ENCODE measurements at regions not wholly inside any gene's neighbourhood (a gene's known extent, or its start where the extent isn't known, plus 50 kb on each side); places are given as distances from the start of the nearest gene placed in this dataset.

GRCh38 chrX:107542040-107542439 is 86.3 kb upstream of the PRPS1 start:
- Mint-ChIP-seq H3K9me3 (no peaks in the 10 kb centered on the region), H3K4me3 (no peak overlapping the region), H3K36me3 (ENCODE audit: low read depth) (no peaks in the 10 kb centered on the region), H3K27ac (no peak overlapping the region), H3K4me1 (ENCODE audit: low read depth) (no peaks in the 10 kb centered on the region), H3K27me3 (ENCODE audit: insufficient read depth) (peaks cover 8% of the 10 kb centered on the region)
- DNase-seq (ENCODE audit: low spot score): no peak
- intact Hi-C loops (cut with micrococcal nuclease): no loop called here

GRCh38 chrX:107542500-107542899 is 85.8 kb upstream of the PRPS1 start:
- intact Hi-C loops (cut with micrococcal nuclease): no loop called here
- no peak for DNase-seq (ENCODE audit: low spot score)
- Mint-ChIP-seq H3K4me1 (ENCODE audit: low read depth) (no peaks in the 10 kb centered on the region), H3K4me3 (no peak overlapping the region), H3K36me3 (ENCODE audit: low read depth) (no peaks in the 10 kb centered on the region), H3K27me3 (ENCODE audit: insufficient read depth) (peaks cover 10% of the 10 kb centered on the region), H3K27ac (no peak overlapping the region), H3K9me3 (no peaks in the 10 kb centered on the region)

DNA sequence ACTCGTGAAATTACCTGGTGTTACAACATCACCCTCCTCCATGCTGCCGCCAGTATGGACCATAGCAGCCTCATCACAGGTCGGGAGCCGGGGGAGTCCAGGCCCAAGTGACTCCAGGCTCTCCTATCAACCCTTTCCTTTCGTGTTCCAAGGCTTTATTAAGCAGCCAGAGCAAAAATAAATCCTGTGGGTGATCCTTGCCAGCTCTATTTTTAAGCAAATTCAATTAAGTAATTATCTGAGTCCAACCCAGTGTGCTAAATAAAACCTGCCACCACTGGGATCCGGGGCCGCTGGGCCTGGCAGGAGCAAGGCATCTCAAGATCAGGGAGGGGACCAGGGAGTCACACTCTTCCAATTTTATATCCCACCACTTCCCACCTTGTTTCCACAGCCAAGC is 80.7 kb upstream of the PRPS1 start:
- Mint-ChIP-seq H3K27me3 (ENCODE audit: insufficient read depth) (peaks cover 4% of the 10 kb centered on the region), H3K36me3 (ENCODE audit: low read depth) (no peaks in the 10 kb centered on the region), H3K4me3 (no peak overlapping the region), H3K27ac (no peak overlapping the region), H3K9me3 (no peaks in the 10 kb centered on the region), H3K4me1 (ENCODE audit: low read depth) (peaks cover 9% of the 10 kb centered on the region)
- intact Hi-C loops (cut with micrococcal nuclease): no loop called here
- DNase-seq (ENCODE audit: low spot score): no peak

- intact Hi-C loops (cut with micrococcal nuclease): no loop called here
- no peaks in the 10 kb centered on the region for H3K9me3 Mint-ChIP-seq
- H3K4me1 Mint-ChIP-seq (ENCODE audit: low read depth): peaks cover 9% of the 10 kb centered on the region
- DNase-seq (ENCODE audit: low spot score): no peak
- H3K4me3 Mint-ChIP-seq: no peak overlapping the region
- H3K27me3 Mint-ChIP-seq (ENCODE audit: insufficient read depth): peaks cover 4% of the 10 kb centered on the region
- no peaks in the 10 kb centered on the region for H3K36me3 Mint-ChIP-seq (ENCODE audit: low read depth)
- H3K27ac Mint-ChIP-seq: no peak overlapping the region
Measured at GRCh38 chrX:107548775-107549174, 79.5 kb upstream of the PRPS1 start.

GRCh38 chrX:107549504-107549903 is 78.8 kb upstream of the PRPS1 start:
- Mint-ChIP-seq H3K9me3 (no peaks in the 10 kb centered on the region), H3K4me3 (no peak overlapping the region), H3K27me3 (ENCODE audit: insufficient read depth) (peaks cover 3% of the 10 kb centered on the region), H3K27ac (no peak overlapping the region), H3K4me1 (ENCODE audit: low read depth) (peaks cover 9% of the 10 kb centered on the region), H3K36me3 (ENCODE audit: low read depth) (no peaks in the 10 kb centered on the region)
- no peak for DNase-seq (ENCODE audit: low spot score)
- intact Hi-C loops (cut with micrococcal nuclease): no loop called here

DNA sequence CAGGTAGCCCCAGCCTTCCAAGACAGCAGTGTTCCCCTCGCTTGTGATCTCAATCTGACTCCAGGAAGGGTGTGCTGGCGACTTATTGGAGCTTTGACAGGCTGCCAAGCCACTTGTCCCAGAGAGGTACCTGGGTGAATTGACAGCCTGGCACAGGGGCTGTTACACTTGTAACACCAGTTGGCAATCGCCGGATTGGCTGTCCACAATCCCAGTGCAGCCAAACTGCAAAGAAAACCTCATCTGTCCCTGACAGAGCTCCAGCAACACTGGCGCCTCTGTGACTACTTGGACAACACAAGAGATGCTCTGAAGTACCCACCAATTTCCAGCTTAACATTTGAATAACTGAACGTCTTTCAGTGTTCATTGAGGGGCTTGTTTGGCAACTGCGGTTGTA is 76.8 kb upstream of the PRPS1 start:
- no peak for DNase-seq (ENCODE audit: low spot score)
- H3K36me3 Mint-ChIP-seq (ENCODE audit: low read depth): no peaks in the 10 kb centered on the region
- peaks cover 9% of the 10 kb centered on the region for H3K4me1 Mint-ChIP-seq (ENCODE audit: low read depth)
- H3K27ac Mint-ChIP-seq: no peak overlapping the region
- H3K4me3 Mint-ChIP-seq: no peak overlapping the region
- H3K27me3 Mint-ChIP-seq (ENCODE audit: insufficient read depth): peaks cover 4% of the 10 kb centered on the region
- intact Hi-C loops (cut with micrococcal nuclease): no loop called here
- H3K9me3 Mint-ChIP-seq: no peaks in the 10 kb centered on the region

DNA sequence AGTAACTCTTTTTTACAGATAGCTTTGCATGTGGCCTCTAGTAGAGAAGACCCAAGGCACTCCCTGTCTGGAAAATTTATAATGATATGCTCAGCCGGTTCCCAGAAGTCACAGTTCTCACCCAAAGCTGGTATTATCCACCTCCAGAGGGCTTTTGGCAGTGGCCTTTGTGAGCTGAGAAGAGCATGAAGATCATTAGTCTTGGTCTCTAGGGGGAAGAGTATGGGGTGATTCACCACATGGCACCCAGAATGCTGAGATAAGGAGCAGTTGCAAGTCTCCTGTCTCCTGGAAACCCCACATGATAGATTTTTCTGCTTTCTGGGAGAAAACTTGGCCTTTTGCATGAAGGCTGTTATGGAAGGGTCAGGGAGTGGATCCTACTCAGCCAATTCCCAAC is 75.4 kb upstream of the PRPS1 start:
- Mint-ChIP-seq H3K27me3 (ENCODE audit: insufficient read depth) (peaks cover 2% of the 10 kb centered on the region), H3K9me3 (no peaks in the 10 kb centered on the region), H3K27ac (no peak overlapping the region)

DNA sequence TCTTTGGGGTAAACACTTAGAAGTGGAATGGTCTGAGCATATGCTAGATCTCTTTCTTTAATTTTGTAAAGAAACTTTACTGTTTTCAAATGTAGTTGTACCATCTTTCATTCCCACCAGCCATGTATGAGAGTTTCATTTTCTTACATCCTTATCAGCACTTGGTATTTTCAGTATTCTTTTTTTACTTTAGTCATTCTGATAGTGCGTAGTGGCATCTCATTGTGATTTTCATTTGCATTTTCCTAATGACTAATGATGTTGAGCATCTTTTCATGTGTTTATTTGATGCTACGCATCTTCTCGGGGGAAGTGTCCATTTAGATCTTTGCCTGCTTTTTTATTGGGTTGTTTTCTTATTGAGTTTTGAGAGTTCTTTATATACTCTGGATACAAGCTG is 71.3 kb upstream of the PRPS1 start:
- no peak for DNase-seq (ENCODE audit: low spot score)
- H3K27me3 Mint-ChIP-seq (ENCODE audit: insufficient read depth): peaks cover 5% of the 10 kb centered on the region
- H3K36me3 Mint-ChIP-seq (ENCODE audit: low read depth): no peaks in the 10 kb centered on the region
- intact Hi-C loops (cut with micrococcal nuclease): no loop called here
- H3K4me1 Mint-ChIP-seq (ENCODE audit: low read depth): no peaks in the 10 kb centered on the region
- no peaks in the 10 kb centered on the region for H3K9me3 Mint-ChIP-seq
- H3K27ac Mint-ChIP-seq: no peak overlapping the region
- H3K4me3 Mint-ChIP-seq: no peak overlapping the region

More for the DNA sequence above, 75.4 kb upstream of the PRPS1 start:
- Mint-ChIP-seq H3K4me1 (ENCODE audit: low read depth) (peaks cover 9% of the 10 kb centered on the region), H3K36me3 (ENCODE audit: low read depth) (no peaks in the 10 kb centered on the region), H3K4me3 (no peak overlapping the region)
- intact Hi-C loops (cut with micrococcal nuclease): no loop called here
- DNase-seq (ENCODE audit: low spot score): no peak

DNA sequence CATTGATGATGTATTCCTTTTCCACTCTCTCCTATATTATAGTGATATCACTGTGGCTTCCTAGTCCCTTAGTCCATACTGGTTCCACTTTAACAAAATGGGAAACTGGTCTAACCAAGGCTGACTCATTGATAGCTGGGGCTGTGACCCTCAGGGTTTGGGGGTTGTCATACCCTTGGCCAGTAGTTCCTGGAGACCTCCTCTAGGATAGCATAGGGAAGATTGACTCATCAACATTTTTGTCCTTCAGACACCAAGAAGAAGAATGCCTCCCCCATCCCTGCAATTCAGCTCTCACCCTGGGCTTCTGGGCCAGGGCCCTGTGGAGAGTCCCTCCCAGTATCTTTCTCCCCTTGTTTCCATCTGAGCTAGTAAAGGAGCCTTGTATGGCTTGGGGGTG is 68.8 kb upstream of the PRPS1 start:
- peaks cover 7% of the 10 kb centered on the region for H3K27me3 Mint-ChIP-seq (ENCODE audit: insufficient read depth)
- no peaks in the 10 kb centered on the region for H3K36me3 Mint-ChIP-seq (ENCODE audit: low read depth)
- H3K9me3 Mint-ChIP-seq: no peaks in the 10 kb centered on the region
- DNase-seq (ENCODE audit: low spot score): no peak
- intact Hi-C loops (cut with micrococcal nuclease): no loop called here
- no peak overlapping the region for H3K4me3 Mint-ChIP-seq
- no peak overlapping the region for H3K27ac Mint-ChIP-seq
- H3K4me1 Mint-ChIP-seq (ENCODE audit: low read depth): no peaks in the 10 kb centered on the region

- no peaks in the 10 kb centered on the region for H3K9me3 Mint-ChIP-seq
- no peaks in the 10 kb centered on the region for H3K4me1 Mint-ChIP-seq (ENCODE audit: low read depth)
- peaks cover 7% of the 10 kb centered on the region for H3K27me3 Mint-ChIP-seq (ENCODE audit: insufficient read depth)
- H3K27ac Mint-ChIP-seq: no peak overlapping the region
- H3K36me3 Mint-ChIP-seq (ENCODE audit: low read depth): no peaks in the 10 kb centered on the region
- intact Hi-C loops (cut with micrococcal nuclease): no loop called here
- no peak for DNase-seq (ENCODE audit: low spot score)
- no peak overlapping the region for H3K4me3 Mint-ChIP-seq
Measured at GRCh38 chrX:107560041-107560440, 68.3 kb upstream of the PRPS1 start.

- Mint-ChIP-seq H3K4me1 (ENCODE audit: low read depth) (no peaks in the 10 kb centered on the region), H3K9me3 (no peaks in the 10 kb centered on the region), H3K27me3 (ENCODE audit: insufficient read depth) (peaks cover 5% of the 10 kb centered on the region), H3K27ac (no peak overlapping the region), H3K36me3 (ENCODE audit: low read depth) (no peaks in the 10 kb centered on the region), H3K4me3 (no peak overlapping the region)
- intact Hi-C loops (cut with micrococcal nuclease): no loop called here
- DNase-seq (ENCODE audit: low spot score): no peak
Measured at GRCh38 chrX:107560980-107561379, 67.3 kb upstream of the PRPS1 start.

- Mint-ChIP-seq H3K9me3 (no peaks in the 10 kb centered on the region), H3K27me3 (ENCODE audit: insufficient read depth) (peaks cover 5% of the 10 kb centered on the region), H3K4me1 (ENCODE audit: low read depth) (no peaks in the 10 kb centered on the region), H3K36me3 (ENCODE audit: low read depth) (no peaks in the 10 kb centered on the region), H3K27ac (no peak overlapping the region), H3K4me3 (no peak overlapping the region)
- intact Hi-C loops (cut with micrococcal nuclease): no loop called here
- DNase-seq (ENCODE audit: low spot score): no peak
Measured at GRCh38 chrX:107561468-107562215, 66.7 kb upstream of the PRPS1 start.

- Mint-ChIP-seq H3K9me3 (no peaks in the 10 kb centered on the region), H3K27ac (no peak overlapping the region), H3K27me3 (ENCODE audit: insufficient read depth) (peaks cover 8% of the 10 kb centered on the region), H3K36me3 (ENCODE audit: low read depth) (no peaks in the 10 kb centered on the region), H3K4me3 (no peak overlapping the region), H3K4me1 (ENCODE audit: low read depth) (no peaks in the 10 kb centered on the region)
- no peak for DNase-seq (ENCODE audit: low spot score)
- intact Hi-C loops (cut with micrococcal nuclease): no loop called here
Measured at GRCh38 chrX:107562482-107562881, 65.8 kb upstream of the PRPS1 start.

DNA sequence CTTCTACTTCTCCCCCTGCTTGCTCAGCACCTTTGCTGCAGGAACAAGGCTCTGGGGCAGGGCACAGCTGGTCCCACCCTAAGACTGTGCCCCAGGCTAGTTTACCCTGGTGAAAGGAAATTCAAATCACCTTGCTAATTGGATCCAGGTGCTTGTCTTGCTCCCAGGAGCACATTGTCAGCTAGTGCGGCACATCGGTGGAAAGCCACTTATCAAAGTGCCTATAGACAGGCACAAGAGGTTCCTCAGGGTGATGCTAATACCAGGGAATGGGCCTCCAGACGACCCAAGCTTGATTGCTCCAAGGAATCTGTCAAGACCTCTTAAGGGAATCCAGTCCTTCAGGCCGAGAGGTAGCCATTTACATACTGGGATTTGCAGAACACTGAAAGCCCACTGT is 64.5 kb upstream of the PRPS1 start:
- Mint-ChIP-seq H3K4me1 (ENCODE audit: low read depth) (no peaks in the 10 kb centered on the region), H3K27me3 (ENCODE audit: insufficient read depth) (peaks cover 8% of the 10 kb centered on the region), H3K4me3 (no peak overlapping the region), H3K9me3 (no peaks in the 10 kb centered on the region), H3K36me3 (ENCODE audit: low read depth) (no peaks in the 10 kb centered on the region), H3K27ac (no peak overlapping the region)
- no peak for DNase-seq (ENCODE audit: low spot score)
- intact Hi-C loops (cut with micrococcal nuclease): no loop called here
